Neural progenitor cell (in vitro differentiated cells): ENCODE measurements at regions not wholly inside any gene's neighbourhood (a gene's known extent, or its start where the extent isn't known, plus 50 kb on each side); places are given as distances from the start of the nearest gene placed in this dataset.

Source experiments
- DNase-seq: peaks from one replicate; pipeline ENCODE4 v3.0.0-alpha.2; 2016; ENCODE audit warnings: low spot score
- H2AFZ ChIP-seq: fragments of 200-600 bp; sonication (generic); replicated peaks from 2 replicates; pipeline ENCODE4 v1.6.1; 2016; ENCODE audit warnings: antibody characterized with exemption
- H3F3A ChIP-seq: fragments of 200-600 bp; sonication (generic); 2 replicates; pipeline ENCODE4 v1.6.1; 2016; ENCODE audit warnings: antibody characterized with exemption, low read depth
- H3K27ac ChIP-seq: fragments of 200-600 bp; sonication (generic); 2 replicates; pipeline ENCODE4 v1.5.1; 2016; ENCODE audit warnings: mild to moderate bottlenecking
- H3K27me3 ChIP-seq: fragments of 200-600 bp; sonication (generic); 2 replicates; pipeline ENCODE4 v1.6.1; 2016; ENCODE audit warnings: mild to moderate bottlenecking, moderate library complexity
- H3K36me3 ChIP-seq: fragments of 200-600 bp; sonication (generic); 2 replicates; pipeline ENCODE4 v1.5.1; 2016
- H3K4me1 ChIP-seq: fragments of 200-600 bp; sonication (generic); 2 replicates; pipeline ENCODE4 v1.6.1; 2016; ENCODE audit warnings: mixed run types
- H3K4me2 ChIP-seq: fragments of 200-600 bp; sonication (generic); 2 replicates; pipeline ENCODE4 v1.6.1; 2016
- H3K4me3 ChIP-seq: fragments of 200-600 bp; sonication (generic); 2 replicates; pipeline ENCODE4 v1.5.1; 2016
- H3K79me2 ChIP-seq: fragments of 200-600 bp; sonication (generic); 2 replicates; pipeline ENCODE4 v1.6.1; 2016; ENCODE audit warnings: low read depth
- H3K9ac ChIP-seq: fragments of 200-600 bp; sonication (generic); 2 replicates; pipeline ENCODE4 v1.6.1; 2016
- H3K9me3 ChIP-seq: fragments of 200-600 bp; sonication (generic); 2 replicates; pipeline ENCODE4 v1.5.1; 2016; ENCODE audit warnings: low read depth
- H4K20me1 ChIP-seq: fragments of 200-600 bp; sonication (generic); 2 replicates; pipeline ENCODE4 v1.6.1; 2016; ENCODE audit warnings: low read depth
- H3K27ac Mint-ChIP-seq: 3 replicates; pipeline ENCODE4 v1.8.0; 2021; ENCODE audit warnings: mixed read lengths
- H3K27me3 Mint-ChIP-seq: 2 replicates; pipeline ENCODE4 v1.8.0; 2022; ENCODE audit warnings: low read depth, mild to moderate bottlenecking, inconsistent platforms, moderate library complexity, mixed read lengths; ENCODE audit not compliant: insufficient read depth
- H3K36me3 Mint-ChIP-seq: 3 replicates; pipeline ENCODE4 v1.8.0; 2021; ENCODE audit warnings: mixed read lengths
- H3K4me1 Mint-ChIP-seq: 3 replicates; pipeline ENCODE4 v1.8.0; 2021; ENCODE audit warnings: mixed read lengths
- H3K4me3 Mint-ChIP-seq: 3 replicates; pipeline ENCODE4 v1.8.0; 2021; ENCODE audit warnings: mild to moderate bottlenecking, moderate library complexity, mixed read lengths
- H3K9me3 Mint-ChIP-seq: 3 replicates; pipeline ENCODE4 v1.8.0; 2020; ENCODE audit warnings: mixed read lengths
- EZH2 ChIP-seq: fragments of 200-600 bp; sonication (generic); IDR thresholded peaks from 2 replicates; pipeline ENCODE4 v1.6.1; 2017; ENCODE audit warnings: antibody characterized with exemption, mild to moderate bottlenecking, moderate library complexity
- EZH2phosphoT487 ChIP-seq: fragments of 200-600 bp; sonication (generic); IDR thresholded peaks from 2 replicates; pipeline ENCODE4 v1.6.1; 2017; ENCODE audit warnings: antibody characterized with exemption
- TF ChIP-seq, protein P1 (sequence below): fragments of 200-600 bp; sonication (generic); IDR thresholded peaks from 2 replicates; pipeline ENCODE4 v1.5.1; 2017; ENCODE audit warnings: antibody characterized with exemption, mild to moderate bottlenecking

DNA sequence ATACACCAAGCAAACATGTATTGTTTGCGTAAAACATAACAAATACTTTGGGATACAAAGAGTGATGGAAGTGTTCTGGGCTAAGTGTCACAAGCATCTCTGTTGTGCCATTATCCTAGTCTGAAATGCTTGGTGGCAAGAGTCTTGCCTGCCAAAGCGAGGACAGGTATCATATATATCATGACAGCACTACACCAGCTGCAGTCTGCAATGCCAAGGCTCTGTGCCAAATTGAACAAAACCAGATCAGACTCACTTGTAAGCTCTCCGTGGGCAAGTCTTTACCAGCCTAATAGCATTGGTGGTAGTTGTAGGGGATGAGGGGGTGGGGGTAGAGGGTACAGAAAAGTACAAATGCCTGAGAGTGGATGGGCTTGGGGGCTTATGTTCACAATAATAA is 119.2 kb downstream of the RWDD3 start:
- H3K27me3 Mint-ChIP-seq = no peaks in the 10 kb centered on the region
- H3K4me1 Mint-ChIP-seq = peaks cover 8% of the 10 kb centered on the region
- H3K36me3 Mint-ChIP-seq = no peaks in the 10 kb centered on the region
- TF ChIP-seq, protein P1, sequence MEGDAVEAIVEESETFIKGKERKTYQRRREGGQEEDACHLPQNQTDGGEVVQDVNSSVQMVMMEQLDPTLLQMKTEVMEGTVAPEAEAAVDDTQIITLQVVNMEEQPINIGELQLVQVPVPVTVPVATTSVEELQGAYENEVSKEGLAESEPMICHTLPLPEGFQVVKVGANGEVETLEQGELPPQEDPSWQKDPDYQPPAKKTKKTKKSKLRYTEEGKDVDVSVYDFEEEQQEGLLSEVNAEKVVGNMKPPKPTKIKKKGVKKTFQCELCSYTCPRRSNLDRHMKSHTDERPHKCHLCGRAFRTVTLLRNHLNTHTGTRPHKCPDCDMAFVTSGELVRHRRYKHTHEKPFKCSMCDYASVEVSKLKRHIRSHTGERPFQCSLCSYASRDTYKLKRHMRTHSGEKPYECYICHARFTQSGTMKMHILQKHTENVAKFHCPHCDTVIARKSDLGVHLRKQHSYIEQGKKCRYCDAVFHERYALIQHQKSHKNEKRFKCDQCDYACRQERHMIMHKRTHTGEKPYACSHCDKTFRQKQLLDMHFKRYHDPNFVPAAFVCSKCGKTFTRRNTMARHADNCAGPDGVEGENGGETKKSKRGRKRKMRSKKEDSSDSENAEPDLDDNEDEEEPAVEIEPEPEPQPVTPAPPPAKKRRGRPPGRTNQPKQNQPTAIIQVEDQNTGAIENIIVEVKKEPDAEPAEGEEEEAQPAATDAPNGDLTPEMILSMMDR = no peak
- TF ChIP-seq EZH2 (no peak), EZH2phosphoT487 (no peak)
- Histone ChIP-seq H4K20me1 (no peaks in the 10 kb centered on the region), H3K27me3 (no peaks in the 10 kb centered on the region), H3K27ac (no peak overlapping the region), H3K9me3 (no peaks in the 10 kb centered on the region), H3K79me2 (no peaks in the 10 kb centered on the region), H2AFZ (no peak overlapping the region), H3K4me2 (no peak overlapping the region), H3K9ac (no peak overlapping the region), H3K4me1 (peaks cover 10% of the 10 kb centered on the region), H3K4me3 (no peak overlapping the region), H3F3A (no peaks in the 10 kb centered on the region), H3K36me3 (no peaks in the 10 kb centered on the region)
- no peaks in the 10 kb centered on the region for H3K9me3 Mint-ChIP-seq
- DNase-seq = no peak
- no peak overlapping the region for H3K4me3 Mint-ChIP-seq
- H3K27ac Mint-ChIP-seq = no peak overlapping the region

DNA sequence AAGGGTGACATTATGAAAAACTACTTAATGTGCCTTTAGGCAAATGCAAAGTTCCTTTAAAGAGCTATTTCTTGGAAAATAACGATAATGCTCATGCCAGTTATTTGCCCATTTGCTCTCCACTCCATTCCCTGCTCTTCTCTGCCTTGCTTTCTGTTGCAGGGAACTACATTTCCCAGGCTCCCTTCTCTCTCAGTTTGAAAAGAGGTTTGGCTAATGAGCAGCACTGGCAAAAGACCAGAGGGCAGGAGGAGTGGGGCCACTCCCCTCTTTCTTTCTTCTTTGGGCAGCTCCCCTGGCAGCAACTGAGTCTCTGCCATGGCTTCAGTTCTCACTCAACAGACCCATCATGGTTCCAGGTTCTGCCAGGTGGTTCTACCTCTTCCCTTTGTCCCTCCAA is 130.5 kb downstream of the RWDD3 start:
- Histone ChIP-seq H3K36me3 (no peaks in the 10 kb centered on the region), H3K27ac (no peak overlapping the region), H4K20me1 (no peaks in the 10 kb centered on the region), H3K27me3 (no peaks in the 10 kb centered on the region), H3F3A (no peaks in the 10 kb centered on the region), H3K9me3 (no peaks in the 10 kb centered on the region), H3K9ac (no peak overlapping the region), H3K4me3 (no peak overlapping the region), H3K4me2 (no peak overlapping the region), H3K4me1 (no peaks in the 10 kb centered on the region), H3K79me2 (no peaks in the 10 kb centered on the region), H2AFZ (peak overlapping the region; percentile 87)
- Mint-ChIP-seq H3K9me3 (no peaks in the 10 kb centered on the region), H3K36me3 (no peaks in the 10 kb centered on the region), H3K27me3 (peaks cover 11% of the 10 kb centered on the region), H3K4me1 (peaks cover 2% of the 10 kb centered on the region), H3K27ac (no peak overlapping the region), H3K4me3 (no peak overlapping the region)
- TF ChIP-seq, protein P1 = no peak
- no peak for TF ChIP-seq EZH2phosphoT487
- TF ChIP-seq EZH2 = no peak
- DNase-seq = no peak

DNA sequence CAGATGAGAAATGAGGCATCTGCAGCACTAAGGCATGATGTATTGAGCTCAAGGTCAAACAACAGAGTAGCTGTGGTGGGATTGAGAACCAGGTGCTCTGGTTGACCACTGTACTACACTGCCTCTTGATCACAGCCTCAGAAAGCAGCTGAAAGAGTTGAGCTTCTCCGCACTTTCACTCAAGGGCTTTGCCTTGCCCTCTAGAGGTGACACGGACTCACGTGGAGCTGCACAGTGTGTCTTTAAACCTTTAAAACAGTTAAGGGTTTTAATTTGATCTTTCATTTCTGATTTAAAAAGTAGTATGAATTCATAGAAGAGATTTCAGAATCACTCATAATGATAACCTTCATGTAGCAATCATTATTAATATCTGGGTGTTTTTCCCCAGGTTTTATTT is 132.5 kb downstream of the RWDD3 start:
- Histone ChIP-seq H2AFZ (no peak overlapping the region), H3K4me1 (no peaks in the 10 kb centered on the region), H4K20me1 (no peaks in the 10 kb centered on the region), H3K4me3 (no peak overlapping the region), H3K27me3 (no peaks in the 10 kb centered on the region), H3K4me2 (no peak overlapping the region), H3K9ac (no peak overlapping the region), H3F3A (no peaks in the 10 kb centered on the region), H3K9me3 (no peaks in the 10 kb centered on the region), H3K36me3 (no peaks in the 10 kb centered on the region), H3K27ac (no peak overlapping the region), H3K79me2 (no peaks in the 10 kb centered on the region)
- peaks cover 13% of the 10 kb centered on the region for H3K27me3 Mint-ChIP-seq
- H3K4me1 Mint-ChIP-seq = peaks cover 20% of the 10 kb centered on the region
- no peak overlapping the region for H3K27ac Mint-ChIP-seq
- DNase-seq = no peak
- H3K9me3 Mint-ChIP-seq = no peaks in the 10 kb centered on the region
- no peaks in the 10 kb centered on the region for H3K36me3 Mint-ChIP-seq
- TF ChIP-seq EZH2 (no peak), EZH2phosphoT487 (no peak)
- TF ChIP-seq, protein P1 = no peak
- H3K4me3 Mint-ChIP-seq = no peak overlapping the region

DNA sequence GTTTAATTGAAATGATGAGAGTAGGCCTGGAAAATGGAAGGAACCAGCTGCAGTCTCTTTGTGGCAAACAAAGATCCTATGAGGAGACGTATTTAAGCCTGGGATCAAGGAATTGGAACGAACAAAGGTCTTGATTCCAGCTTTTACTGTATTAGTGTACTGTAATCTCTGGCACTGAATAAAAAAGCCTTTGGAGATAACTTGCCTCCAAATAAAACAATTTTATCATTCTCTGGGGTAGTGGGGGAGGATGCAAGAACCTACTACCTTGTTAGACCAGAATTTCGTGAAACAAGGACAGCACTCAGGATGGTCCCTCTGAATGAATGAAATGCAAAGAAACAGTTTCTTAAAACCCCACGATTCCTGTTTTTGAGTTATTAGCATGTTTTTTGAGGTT is 134.2 kb downstream of the RWDD3 start:
- Mint-ChIP-seq H3K27ac (no peak overlapping the region), H3K4me3 (no peak overlapping the region), H3K36me3 (no peaks in the 10 kb centered on the region), H3K4me1 (peaks cover 32% of the 10 kb centered on the region), H3K27me3 (peaks cover 13% of the 10 kb centered on the region), H3K9me3 (no peaks in the 10 kb centered on the region)
- no peaks in the 10 kb centered on the region for H3K79me2 ChIP-seq
- DNase-seq = no peak
- H3K27ac ChIP-seq = no peak overlapping the region
- TF ChIP-seq, protein P1 = no peak
- TF ChIP-seq EZH2phosphoT487 (no peak), EZH2 (no peak)
- no peaks in the 10 kb centered on the region for H4K20me1 ChIP-seq
- no peaks in the 10 kb centered on the region for H3K4me1 ChIP-seq
- no peaks in the 10 kb centered on the region for H3K27me3 ChIP-seq
- no peaks in the 10 kb centered on the region for H3F3A ChIP-seq
- H3K9me3 ChIP-seq = no peaks in the 10 kb centered on the region
- H2AFZ ChIP-seq = peak overlapping the region; percentile 46
- no peak overlapping the region for H3K4me3 ChIP-seq
- H3K36me3 ChIP-seq = no peaks in the 10 kb centered on the region
- H3K9ac ChIP-seq = no peak overlapping the region
- H3K4me2 ChIP-seq = no peak overlapping the region
